Esophagus muscularis mucosa (tissue), 3 donors: ENCODE measurements at regions not wholly inside any gene's neighbourhood (a gene's known extent, or its start where the extent isn't known, plus 50 kb on each side); places are given as distances from the start of the nearest gene placed in this dataset.

Experiments
- CTCF ChIP-seq, 3 experiments: fragments of 200-600 bp in 2 of 3; fragments of 450-650 bp in 1 of 3; sonication (generic) in 2 of 3; IDR thresholded peaks; one replicate each; pipeline ENCODE4 v1.5.1; 2017 to 2019; ENCODE audit warnings: antibody characterized with exemption in 3 of 3, mild to moderate bottlenecking in 2 of 3, moderate library complexity in 1 of 3
- POLR2A ChIP-seq: fragments of 450-650 bp; IDR thresholded peaks from one replicate; pipeline ENCODE4 v1.6.1; 2017; ENCODE audit warnings: antibody characterized with exemption, moderate library complexity, mild to moderate bottlenecking, low read depth

GRCh38 chr2:60339286-60339685 lies 214.2 kb downstream of the BCL11A start:
- TF ChIP-seq CTCF (IDR thresholded peaks at IDR 0.05) = no peak
- no peak for TF ChIP-seq POLR2A
